Coronary artery (tissue), 2 donors: ENCODE measurements at regions not wholly inside any gene's neighbourhood (a gene's known extent, or its start where the extent isn't known, plus 50 kb on each side); places are given as distances from the start of the nearest gene placed in this dataset.

Source experiments
- DNase-seq: peaks from one replicate; pipeline ENCODE4 v3.0.0-alpha.2; 2017; ENCODE audit warnings: low spot score
- H3K27ac ChIP-seq, 2 donors: fragments of 200-600 bp; sonication (generic); one replicate each; pipeline ENCODE4 v1.5.1; 2016 to 2019
- H3K4me3 ChIP-seq: fragments of 200-600 bp; sonication (generic); 2 replicates; pipeline ENCODE4 v1.5.1; 2016; ENCODE audit warnings: mild to moderate bottlenecking, moderate library complexity
- CTCF ChIP-seq: fragments of 200-600 bp; sonication (generic); IDR thresholded peaks from one replicate; pipeline ENCODE4 v1.5.1; 2019; ENCODE audit warnings: antibody characterized with exemption

DNA sequence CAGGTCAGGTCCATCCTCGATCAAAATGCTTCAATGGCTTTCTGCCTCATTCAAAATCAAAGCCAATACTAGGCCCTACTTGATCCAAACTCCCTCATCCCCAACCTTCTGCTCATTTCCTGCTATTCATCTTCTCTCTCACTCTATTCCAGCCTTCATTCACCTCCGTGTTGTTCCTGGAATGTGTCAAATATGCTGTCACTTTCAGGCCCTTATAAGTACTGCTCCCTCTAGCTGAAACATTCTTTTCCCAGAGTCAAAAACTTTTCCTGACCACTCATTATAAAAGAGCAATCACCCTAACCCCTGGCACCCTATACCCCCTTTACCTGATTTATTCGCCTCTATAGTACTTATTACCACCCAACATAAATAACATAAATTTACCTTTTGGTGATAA is 303.7 kb upstream of the PMFBP1 start:
- TF ChIP-seq CTCF = no peak
- Histone ChIP-seq H3K27ac (no peak overlapping the region), H3K4me3 (no peak overlapping the region)
- no peak for DNase-seq

DNA sequence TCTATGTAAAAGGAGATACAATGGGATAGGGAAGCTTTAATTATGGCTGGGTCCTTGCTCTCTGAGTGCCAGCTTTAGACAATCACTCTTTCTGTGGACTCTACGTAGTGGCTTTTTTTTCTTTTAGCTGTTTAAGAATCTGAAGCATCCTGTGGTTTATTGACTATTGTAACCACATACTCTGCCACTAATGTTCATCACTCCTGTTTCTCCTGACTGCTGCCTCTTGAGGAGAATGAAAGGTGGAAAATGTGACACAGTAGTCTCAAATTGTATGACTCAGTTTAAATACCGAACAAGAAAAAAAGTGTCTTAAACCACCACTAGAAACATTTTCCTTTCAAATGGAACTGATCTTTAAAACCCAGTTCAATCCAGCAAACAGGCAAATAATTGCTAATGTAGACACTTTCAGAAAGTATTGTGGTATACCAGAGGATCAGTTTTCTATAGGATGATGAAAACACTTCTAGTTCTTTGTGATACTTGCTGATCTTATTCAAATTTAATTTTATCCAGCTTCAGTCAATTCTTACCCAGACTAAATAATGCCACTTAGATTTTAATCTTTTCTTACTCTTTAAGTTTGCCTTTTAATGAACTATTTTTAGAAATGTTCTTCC is 302.7 kb upstream of the PMFBP1 start:
- TF ChIP-seq CTCF = no peak
- Histone ChIP-seq H3K4me3 (no peak overlapping the region), H3K27ac (no peak overlapping the region)
- DNase-seq = no peak

DNA sequence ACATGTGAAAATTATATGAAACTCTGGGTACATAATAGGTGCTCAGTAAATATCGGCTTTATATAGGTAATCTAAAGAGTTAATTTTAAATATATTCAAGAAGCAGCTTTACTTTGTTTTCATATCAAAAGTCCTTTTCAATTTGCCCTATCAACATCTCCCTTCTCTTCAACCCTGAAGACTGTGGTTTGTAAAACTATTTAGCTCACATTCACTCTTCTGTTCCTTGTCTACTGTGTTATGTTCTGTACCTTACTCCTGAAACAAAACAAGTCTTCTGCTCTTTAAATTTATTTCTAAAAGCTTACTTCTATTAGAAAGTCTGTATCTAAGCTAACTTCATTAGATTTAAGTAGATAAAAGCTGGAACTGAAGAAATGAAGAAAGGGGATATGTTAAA is 301.7 kb upstream of the PMFBP1 start:
- no peak overlapping the region for H3K4me3 ChIP-seq
- no peak overlapping the region for H3K27ac ChIP-seq
- no peak for DNase-seq
- TF ChIP-seq CTCF = no peak

GRCh38 chr16:72471317-72471924 is 299.5 kb upstream of the PMFBP1 start:
- no peak for TF ChIP-seq CTCF
- DNase-seq = no peak

DNA sequence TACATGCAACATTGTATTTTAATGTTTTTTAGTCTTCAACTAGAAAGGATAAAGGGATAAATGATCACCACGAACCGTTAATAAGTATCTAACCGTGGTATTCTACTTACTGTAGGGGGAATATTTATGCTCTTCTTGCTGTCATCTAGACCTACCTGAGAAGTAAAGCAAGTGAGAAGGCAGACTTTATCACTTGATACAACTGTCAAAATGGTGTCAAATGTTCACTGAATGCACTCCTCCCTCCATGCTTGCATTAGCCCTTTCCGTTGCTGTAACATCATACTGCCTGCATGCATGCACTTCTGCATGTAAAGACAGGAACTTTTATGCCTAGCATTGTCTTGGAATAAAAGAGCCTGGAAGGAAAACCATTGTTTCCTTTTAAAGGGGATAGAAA is 298.6 kb upstream of the PMFBP1 start:
- Histone ChIP-seq H3K4me3 (no peak overlapping the region), H3K27ac (no peak overlapping the region)
- no peak for DNase-seq
- no peak for TF ChIP-seq CTCF

More at GRCh38 chr16:72471317-72471924, 299.5 kb upstream of the PMFBP1 start:
- Histone ChIP-seq H3K4me3 (no peak overlapping the region), H3K27ac (no peak overlapping the region)

DNA sequence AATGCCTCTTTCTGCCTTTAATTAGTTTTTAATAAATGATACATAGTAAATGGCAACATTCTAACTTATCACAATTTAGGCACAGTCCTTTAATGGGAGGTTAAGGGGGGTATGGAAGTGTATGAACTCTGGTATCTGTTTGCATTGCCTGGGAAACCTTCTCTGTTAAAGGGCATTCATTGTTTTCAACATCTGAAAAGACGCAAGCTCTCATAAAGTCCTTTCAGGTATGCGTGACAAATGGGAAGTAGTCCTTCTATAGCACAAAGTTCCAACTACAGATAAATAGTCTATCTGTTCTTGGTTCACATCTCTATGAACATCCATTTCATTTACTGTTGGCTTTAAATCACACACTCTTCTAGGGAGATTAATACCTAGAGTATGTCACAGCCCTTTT is 298.0 kb upstream of the PMFBP1 start:
- Histone ChIP-seq H3K27ac (no peak overlapping the region), H3K4me3 (no peak overlapping the region)
- no peak for TF ChIP-seq CTCF
- DNase-seq = no peak

DNA sequence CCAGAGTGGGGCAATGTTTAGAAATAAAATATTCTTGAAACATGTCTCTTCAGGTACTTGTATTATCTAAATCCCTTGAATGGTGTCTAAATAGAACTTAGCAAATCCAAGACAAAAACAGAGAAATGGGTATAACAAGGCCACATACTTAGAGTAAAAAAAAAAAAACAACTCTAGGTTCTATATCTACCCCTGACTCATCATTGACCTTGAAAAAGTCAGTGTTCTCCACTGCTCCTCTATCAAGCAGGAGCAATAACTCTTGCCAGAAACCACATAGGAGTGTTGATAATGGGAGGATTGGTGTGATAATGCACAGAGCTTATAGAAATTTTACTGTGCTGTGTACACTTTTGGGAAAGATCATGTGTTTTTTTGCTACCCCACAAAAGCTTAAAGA is 296.6 kb upstream of the PMFBP1 start:
- no peak for DNase-seq
- no peak for TF ChIP-seq CTCF
- H3K27ac ChIP-seq = no peak overlapping the region

More for the DNA sequence above, 296.6 kb upstream of the PMFBP1 start:
- H3K4me3 ChIP-seq = no peak overlapping the region
